Transverse colon (tissue), 4 donors: ENCODE measurements at regions not wholly inside any gene's neighbourhood (a gene's known extent, or its start where the extent isn't known, plus 50 kb on each side); places are given as distances from the start of the nearest gene placed in this dataset.

Experiments used
- DNase-seq: peaks from one replicate; pipeline ENCODE4 v3.0.0-alpha.2; 2019
- H3K27ac ChIP-seq, 4 donors: fragments of 200-600 bp; sonication (generic); 2 replicates each; pipeline ENCODE4 v1.5.1; 2016 to 2018; ENCODE audit warnings: inconsistent platforms in 4 of 4
- H3K27me3 ChIP-seq: fragments of 200-600 bp; sonication (generic); 2 replicates; pipeline ENCODE4 v1.5.1; 2017; ENCODE audit warnings: inconsistent platforms
- H3K36me3 ChIP-seq, 4 donors: fragments of 200-600 bp; sonication (generic); 2 replicates each; pipeline ENCODE4 v1.5.1; 2017 to 2019; ENCODE audit warnings: inconsistent platforms in 4 of 4
- H3K4me1 ChIP-seq, 4 donors: fragments of 200-600 bp; sonication (generic); 2 replicates each; pipeline ENCODE4 v1.5.1; 2017 to 2020; ENCODE audit warnings: inconsistent platforms in 4 of 4
- H3K4me3 ChIP-seq, 4 donors: fragments of 200-600 bp; sonication (generic); 1 replicate in 1 of 4; 2 replicates in 3 of 4; pipeline versions ENCODE4 v1.5.1 to v1.6.1; 2017 to 2019; ENCODE audit warnings: inconsistent platforms in 4 of 4
- H3K9me3 ChIP-seq, 2 donors: fragments of 200-600 bp; sonication (generic); 2 replicates each; pipeline ENCODE4 v1.5.1; 2017 to 2019; ENCODE audit warnings: inconsistent platforms in 2 of 2
- EP300 ChIP-seq: sonication (generic); formaldehyde crosslinking; IDR thresholded peaks from one replicate; pipeline ENCODE4 v1.6.1; 2017; ENCODE audit warnings: antibody characterized with exemption, low read depth
- POLR2A ChIP-seq: fragments of 450-650 bp; IDR thresholded peaks from one replicate; pipeline ENCODE4 v1.6.1; 2016; ENCODE audit warnings: antibody characterized with exemption, mild to moderate bottlenecking, moderate library complexity
- POLR2AphosphoS5 ChIP-seq, 3 donors: sonication (generic); formaldehyde crosslinking; IDR thresholded peaks; one replicate each; pipeline ENCODE4 v1.6.1; 2016; ENCODE audit warnings: antibody characterized with exemption in 3 of 3
- WGBS, 2 donors: methylation state at CpG; one replicate each; pipeline ENCODE4 v1.1.5; 2018; ENCODE audit warnings: low coverage in 1 of 2; 5-methylcytosine and 5-hydroxymethylcytosine counted together
- in situ Hi-C, 4 donors: fragments of 200-750 bp; cut with MboI; loops; one replicate each; pipeline versions ENCODE4 v1.15.0 to v1.15.1; 2017; ENCODE audit warnings: low sequenced_read_pairs in 3 of 4, low pct_ligation_motif_present in 1 of 4, low pct_unique_long_range_greater_than_20kb in 1 of 4
- intact Hi-C: fragments of 100-400 bp; cut with DNase I; formaldehyde crosslinking; loops from one replicate; pipeline ENCODE4 v1.15.1; 2023; ENCODE audit warnings: low total_unique reads
- TF ChIP-seq, protein P1 (sequence below), 5 experiments: fragments of 200-600 bp in 3 of 5; fragments of 450-650 bp in 2 of 5; sonication (generic) in 3 of 5; IDR thresholded peaks; 1 replicate in 2 of 5; 2 replicates in 3 of 5; pipeline ENCODE4 v1.5.1; 2016 to 2017; ENCODE audit warnings: antibody characterized with exemption in 5 of 5, inconsistent platforms in 3 of 5, mild to moderate bottlenecking in 2 of 5, moderate library complexity in 1 of 5

- TF ChIP-seq, protein P1, sequence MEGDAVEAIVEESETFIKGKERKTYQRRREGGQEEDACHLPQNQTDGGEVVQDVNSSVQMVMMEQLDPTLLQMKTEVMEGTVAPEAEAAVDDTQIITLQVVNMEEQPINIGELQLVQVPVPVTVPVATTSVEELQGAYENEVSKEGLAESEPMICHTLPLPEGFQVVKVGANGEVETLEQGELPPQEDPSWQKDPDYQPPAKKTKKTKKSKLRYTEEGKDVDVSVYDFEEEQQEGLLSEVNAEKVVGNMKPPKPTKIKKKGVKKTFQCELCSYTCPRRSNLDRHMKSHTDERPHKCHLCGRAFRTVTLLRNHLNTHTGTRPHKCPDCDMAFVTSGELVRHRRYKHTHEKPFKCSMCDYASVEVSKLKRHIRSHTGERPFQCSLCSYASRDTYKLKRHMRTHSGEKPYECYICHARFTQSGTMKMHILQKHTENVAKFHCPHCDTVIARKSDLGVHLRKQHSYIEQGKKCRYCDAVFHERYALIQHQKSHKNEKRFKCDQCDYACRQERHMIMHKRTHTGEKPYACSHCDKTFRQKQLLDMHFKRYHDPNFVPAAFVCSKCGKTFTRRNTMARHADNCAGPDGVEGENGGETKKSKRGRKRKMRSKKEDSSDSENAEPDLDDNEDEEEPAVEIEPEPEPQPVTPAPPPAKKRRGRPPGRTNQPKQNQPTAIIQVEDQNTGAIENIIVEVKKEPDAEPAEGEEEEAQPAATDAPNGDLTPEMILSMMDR (IDR thresholded peaks at IDR 0.05), result no peak
- TF ChIP-seq EP300 (no peak), POLR2A (no peak), POLR2AphosphoS5 (IDR thresholded peaks at IDR 0.05) (no peak)
- no peaks in the 10 kb centered on the region for H3K9me3 ChIP-seq
- H3K4me3 ChIP-seq, result no peak overlapping the region
- no peaks in the 10 kb centered on the region for H3K27me3 ChIP-seq
- H3K36me3 ChIP-seq, result no peaks in the 10 kb centered on the region
- WGBS, 2 donors, result 70 to 79% methylated on average over 2 of the region's 2 CpGs
- DNase-seq, result no peak
- in situ Hi-C loops (no loop called here), intact Hi-C loops (no loop called here)
- H3K27ac ChIP-seq, result no peak overlapping the region
- no peaks in the 10 kb centered on the region for H3K4me1 ChIP-seq
Observed at GRCh38 chr16:55981557-55981956, 106.4 kb upstream of the CES5A start.

DNA sequence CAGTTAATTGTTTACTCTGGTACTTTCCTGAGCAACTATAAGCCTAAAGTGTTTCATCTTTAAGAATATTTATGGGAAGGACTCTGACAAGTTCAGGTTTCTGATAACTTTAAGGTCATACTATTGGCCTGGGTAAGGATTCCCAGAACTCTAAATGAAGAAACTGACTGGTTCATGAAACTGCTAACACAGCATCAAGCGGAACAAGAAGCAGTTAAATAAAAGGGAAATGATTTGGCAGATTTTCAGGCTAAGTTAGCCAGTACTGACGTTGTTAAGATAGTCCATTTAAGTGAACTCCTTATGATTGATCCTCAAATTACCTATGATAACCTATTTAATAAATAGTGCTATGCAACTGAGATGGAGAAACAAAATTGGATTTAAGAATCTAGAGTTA is 101.6 kb upstream of the CES5A start:
- intact Hi-C loops, result no loop called here

DNA sequence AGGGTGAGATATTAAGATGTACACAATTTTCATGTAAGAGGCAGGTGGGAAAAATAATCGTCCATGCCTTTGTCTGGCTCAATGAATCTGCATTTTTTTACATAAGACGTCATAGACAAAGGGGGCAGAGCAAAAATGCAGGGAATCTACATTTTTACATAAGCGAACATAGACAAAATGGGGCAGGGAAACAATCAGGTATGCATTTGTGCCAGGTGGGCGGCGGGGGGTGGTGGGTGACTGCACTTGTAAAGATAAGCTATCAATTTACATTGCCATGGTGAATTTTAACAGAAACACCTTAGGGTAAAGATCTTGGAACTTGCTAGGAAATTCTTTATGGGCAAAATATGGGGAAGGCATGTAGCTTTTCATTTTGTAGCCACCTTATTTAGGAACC is 96.3 kb upstream of the CES5A start:
- Histone ChIP-seq H3K4me3 (no peak overlapping the region), H3K27ac (no peak overlapping the region), H3K27me3 (no peaks in the 10 kb centered on the region), H3K36me3 (no peaks in the 10 kb centered on the region), H3K4me1 (no peaks in the 10 kb centered on the region), H3K9me3 (no peaks in the 10 kb centered on the region)
- 68 to 72% methylated on average over 3 to 5 of the region's 5 CpGs for WGBS, 2 donors
- in situ Hi-C loops (no loop called here), intact Hi-C loops (no loop called here)
- no peak for TF ChIP-seq POLR2AphosphoS5 (IDR thresholded peaks at IDR 0.05)
- TF ChIP-seq EP300, result no peak
- TF ChIP-seq POLR2A, result no peak
- TF ChIP-seq, protein P1 (IDR thresholded peaks at IDR 0.05), result no peak
- no peak for DNase-seq

More for the DNA sequence above, 101.6 kb upstream of the CES5A start:
- Histone ChIP-seq H3K27me3 (no peaks in the 10 kb centered on the region), H3K4me3 (no peak overlapping the region), H3K36me3 (no peaks in the 10 kb centered on the region), H3K4me1 (no peaks in the 10 kb centered on the region), H3K9me3 (no peaks in the 10 kb centered on the region), H3K27ac (no peak overlapping the region)
- 53 to 56% methylated on average over 2 of the region's 2 CpGs for WGBS, 2 donors
- no peak for DNase-seq
- TF ChIP-seq, protein P1 (IDR thresholded peaks at IDR 0.05), result no peak
- TF ChIP-seq EP300 (no peak), POLR2A (no peak), POLR2AphosphoS5 (IDR thresholded peaks at IDR 0.05) (no peak)
- in situ Hi-C loops, result no loop called here

DNA sequence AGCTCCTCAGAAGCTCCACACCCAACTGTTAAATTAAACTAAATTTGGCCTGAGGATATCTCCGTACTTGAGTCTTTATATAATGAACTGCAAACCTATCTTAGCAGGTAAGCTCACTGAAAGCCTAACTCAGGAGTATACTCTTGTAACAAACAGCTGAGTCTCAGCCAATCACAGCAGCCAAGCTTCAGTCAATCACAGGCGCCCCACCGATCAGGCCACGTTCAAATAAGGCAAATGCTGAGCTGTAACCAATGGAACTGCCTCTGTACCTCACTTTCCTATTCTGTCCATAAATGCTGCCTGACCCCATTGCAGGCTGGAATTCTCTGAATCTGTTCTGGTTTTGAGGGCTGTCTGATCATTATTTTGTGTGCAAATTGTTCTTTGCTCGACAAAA is 93.0 kb upstream of the CES5A start:
- TF ChIP-seq, protein P1 (IDR thresholded peaks at IDR 0.05), result no peak
- TF ChIP-seq POLR2AphosphoS5 (IDR thresholded peaks at IDR 0.05), result no peak
- TF ChIP-seq POLR2A, result no peak
- intact Hi-C loops, result no loop called here
- Histone ChIP-seq H3K36me3 (no peaks in the 10 kb centered on the region), H3K4me3 (no peak overlapping the region), H3K4me1 (no peaks in the 10 kb centered on the region), H3K27ac (no peak overlapping the region), H3K27me3 (no peaks in the 10 kb centered on the region), H3K9me3 (no peaks in the 10 kb centered on the region)
- in situ Hi-C loops, result no loop called here
- no peak for DNase-seq
- WGBS, 2 donors, result 51 to 67% methylated on average over 2 to 5 of the region's 5 CpGs
